ENCODE measurements at regions not wholly inside any gene's neighbourhood (a gene's known extent, or its start where the extent isn't known, plus 50 kb on each side); places are given as distances from the start of the nearest gene placed in this dataset.
A peak's percentile ranks its signal among the peaks of the same experiment; 100 is the strongest.

DNA sequence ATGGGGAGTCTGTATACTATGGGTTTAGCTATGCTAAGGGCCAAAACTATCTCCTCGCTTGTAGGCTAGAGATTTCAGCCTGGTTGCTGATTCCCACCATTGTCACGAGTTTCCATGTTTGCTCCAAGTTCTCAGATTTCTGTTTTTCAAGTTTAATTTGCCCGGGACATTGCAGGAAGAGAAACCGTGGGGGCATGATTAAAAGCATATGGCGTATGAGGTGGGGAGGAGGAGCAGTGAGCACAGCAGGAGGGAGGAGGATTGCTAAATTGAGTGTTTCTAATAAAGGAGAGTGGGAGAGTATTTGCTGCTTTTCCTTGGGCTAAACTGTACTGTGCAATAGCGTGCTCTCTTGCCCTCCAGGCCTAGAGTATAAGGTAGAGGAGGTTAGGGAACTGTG is 558.4 kb downstream of the METTL15 start:
- peak; percentile 72 for DNase-seq (ENCODE audit: extremely low read depth, low read depth)
- TF ChIP-seq, protein P1, sequence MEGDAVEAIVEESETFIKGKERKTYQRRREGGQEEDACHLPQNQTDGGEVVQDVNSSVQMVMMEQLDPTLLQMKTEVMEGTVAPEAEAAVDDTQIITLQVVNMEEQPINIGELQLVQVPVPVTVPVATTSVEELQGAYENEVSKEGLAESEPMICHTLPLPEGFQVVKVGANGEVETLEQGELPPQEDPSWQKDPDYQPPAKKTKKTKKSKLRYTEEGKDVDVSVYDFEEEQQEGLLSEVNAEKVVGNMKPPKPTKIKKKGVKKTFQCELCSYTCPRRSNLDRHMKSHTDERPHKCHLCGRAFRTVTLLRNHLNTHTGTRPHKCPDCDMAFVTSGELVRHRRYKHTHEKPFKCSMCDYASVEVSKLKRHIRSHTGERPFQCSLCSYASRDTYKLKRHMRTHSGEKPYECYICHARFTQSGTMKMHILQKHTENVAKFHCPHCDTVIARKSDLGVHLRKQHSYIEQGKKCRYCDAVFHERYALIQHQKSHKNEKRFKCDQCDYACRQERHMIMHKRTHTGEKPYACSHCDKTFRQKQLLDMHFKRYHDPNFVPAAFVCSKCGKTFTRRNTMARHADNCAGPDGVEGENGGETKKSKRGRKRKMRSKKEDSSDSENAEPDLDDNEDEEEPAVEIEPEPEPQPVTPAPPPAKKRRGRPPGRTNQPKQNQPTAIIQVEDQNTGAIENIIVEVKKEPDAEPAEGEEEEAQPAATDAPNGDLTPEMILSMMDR (IDR thresholded peaks at IDR 0.05; ENCODE audit: low read depth, low read length, missing control alignments): no peak
- no peak overlapping the region for H3K4me3 ChIP-seq (replicated peaks; ENCODE audit: low read depth, low read length)

DNA sequence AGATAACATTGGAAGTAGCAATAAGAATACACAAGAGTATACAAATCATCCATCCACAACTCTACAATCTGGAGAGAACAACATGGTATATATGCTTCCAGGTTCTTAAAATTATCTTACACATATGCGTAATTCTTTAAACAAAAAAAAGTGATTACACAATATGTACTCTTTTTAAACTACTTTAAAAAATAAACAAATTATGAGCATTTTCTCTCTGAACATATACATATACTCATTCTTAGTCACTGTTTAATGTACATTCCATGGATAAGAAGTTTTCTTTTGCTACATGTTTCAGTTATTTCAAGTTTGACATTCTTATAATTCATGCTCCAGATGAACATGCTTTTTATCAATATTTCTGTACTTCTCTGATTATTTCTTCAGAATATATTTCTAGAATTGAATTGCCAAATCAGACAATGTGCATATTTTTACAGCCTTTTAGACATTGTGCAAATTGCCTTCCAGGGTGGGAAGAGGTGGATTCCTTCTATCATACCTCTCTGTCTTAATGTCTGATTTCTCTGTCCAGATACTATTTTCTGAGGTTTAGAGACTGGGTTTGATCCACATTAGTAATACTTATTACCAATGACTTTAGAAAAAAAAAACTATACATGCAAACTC is 551.6 kb downstream of the METTL15 start:
- no peak for DNase-seq (ENCODE audit: extremely low read depth, low read depth)
- no peak overlapping the region for H3K4me3 ChIP-seq (replicated peaks; ENCODE audit: low read depth, low read length)

DNA sequence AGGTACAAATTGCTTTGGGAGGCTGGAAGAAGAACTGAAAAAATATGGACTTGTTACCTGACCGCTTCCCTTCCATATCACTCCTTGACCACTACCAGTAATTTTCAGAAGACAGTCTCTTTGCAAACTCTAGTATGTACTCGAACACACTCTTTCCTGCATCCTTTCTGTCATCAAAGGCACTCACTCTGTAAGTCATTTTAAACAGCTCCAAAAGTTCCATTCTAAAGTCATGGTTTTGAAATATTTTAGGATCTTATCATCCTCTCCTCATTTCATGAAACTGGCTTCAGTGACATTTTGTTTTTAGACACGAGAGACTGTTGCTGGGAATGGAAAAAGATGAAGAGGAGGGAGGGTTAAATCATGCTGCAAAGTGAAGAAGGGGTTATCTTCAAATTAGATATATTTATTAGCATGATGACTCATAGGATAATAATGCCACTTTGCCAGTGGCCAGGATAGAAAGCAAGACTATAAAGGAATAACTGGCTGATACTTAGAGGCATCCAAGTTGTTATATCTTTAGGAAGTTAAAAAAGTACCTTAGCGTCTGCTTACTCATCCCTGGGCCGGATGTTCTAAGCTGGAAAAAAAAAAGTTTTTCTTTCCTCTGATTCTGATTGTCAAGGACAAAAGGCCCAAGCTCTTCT is 549.3 kb downstream of the METTL15 start:
- TF ChIP-seq, protein P1 (IDR thresholded peaks at IDR 0.05; ENCODE audit: low read depth, low read length, missing control alignments): no peak
- no peak for DNase-seq (ENCODE audit: extremely low read depth, low read depth)
- no peak overlapping the region for H3K4me3 ChIP-seq (replicated peaks; ENCODE audit: low read depth, low read length)

More for the DNA sequence above, 551.6 kb downstream of the METTL15 start:
- TF ChIP-seq, protein P1 (IDR thresholded peaks at IDR 0.05; ENCODE audit: low read depth, low read length, missing control alignments): no peak

DNA sequence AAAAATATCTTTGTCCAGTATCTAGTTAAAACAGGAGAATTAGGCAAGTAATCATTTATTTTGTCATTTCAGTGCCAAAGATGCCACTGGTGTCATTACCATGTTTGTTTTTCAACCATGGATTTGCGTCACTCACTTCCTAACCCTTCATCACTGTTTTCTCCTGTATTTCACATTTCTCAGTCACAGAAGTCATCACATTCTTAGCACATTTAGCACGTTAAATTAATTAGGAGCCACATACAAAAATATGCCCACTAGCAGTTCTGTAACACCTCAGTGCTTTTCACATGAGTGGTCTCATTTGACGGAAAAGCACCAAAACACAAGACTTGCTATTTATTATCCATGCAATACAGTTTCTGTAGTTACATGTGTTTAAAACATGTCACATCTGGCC is 546.0 kb downstream of the METTL15 start:
- TF ChIP-seq, protein P1 (IDR thresholded peaks at IDR 0.05; ENCODE audit: low read depth, low read length, missing control alignments): no peak
- H3K4me3 ChIP-seq (replicated peaks; ENCODE audit: low read depth, low read length): no peak overlapping the region
- no peak for DNase-seq (ENCODE audit: extremely low read depth, low read depth)

DNA sequence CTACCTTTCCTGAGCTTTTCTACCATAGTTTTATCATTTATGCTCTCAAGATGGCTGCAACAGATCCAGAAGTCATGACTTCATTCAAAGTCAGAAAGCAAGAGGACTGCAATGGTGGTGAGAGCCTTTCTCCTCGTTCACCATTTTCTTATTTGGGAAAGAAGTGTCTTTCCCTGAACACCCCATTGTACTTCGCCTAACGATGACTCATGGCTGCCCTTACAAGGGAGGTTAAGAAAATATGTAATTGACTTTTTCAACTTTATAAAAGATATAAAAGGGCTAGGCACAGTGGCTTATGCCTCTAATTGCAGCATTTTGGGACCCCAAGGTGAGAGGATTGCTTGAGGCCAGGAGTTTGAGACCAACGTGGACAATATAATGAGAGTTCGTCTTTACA is 541.7 kb downstream of the METTL15 start:
- no peak overlapping the region for H3K4me3 ChIP-seq (replicated peaks; ENCODE audit: low read depth, low read length)
- TF ChIP-seq, protein P1 (IDR thresholded peaks at IDR 0.05; ENCODE audit: low read depth, low read length, missing control alignments): no peak
- DNase-seq (ENCODE audit: extremely low read depth, low read depth): no peak

DNA sequence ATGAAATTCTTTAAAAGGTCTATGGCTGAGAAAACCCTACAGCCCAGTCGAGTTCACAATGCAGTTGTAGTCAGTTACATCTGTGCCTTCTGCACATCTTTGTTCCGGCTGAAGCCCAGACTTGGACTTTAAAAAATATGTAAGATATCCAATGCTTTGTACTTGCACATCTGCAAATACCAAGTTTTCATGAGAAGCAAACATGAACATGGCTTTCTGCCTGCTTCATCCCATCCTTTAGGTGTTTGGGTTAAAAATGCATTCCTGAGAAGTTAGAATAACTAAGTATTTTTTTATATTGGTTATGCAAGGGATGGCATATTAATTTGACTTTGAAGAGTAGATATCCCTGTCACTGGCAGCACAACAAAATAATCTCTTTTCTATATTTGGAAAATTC is 528.4 kb downstream of the METTL15 start:
- no peak overlapping the region for H3K4me3 ChIP-seq (replicated peaks; ENCODE audit: low read depth, low read length)
- TF ChIP-seq, protein P1 (IDR thresholded peaks at IDR 0.05; ENCODE audit: low read depth, low read length, missing control alignments): no peak
- DNase-seq (ENCODE audit: extremely low read depth, low read depth): no peak
